HG02642 (cell line): ENCODE measurements at regions not wholly inside any gene's neighbourhood (a gene's known extent, or its start where the extent isn't known, plus 50 kb on each side); places are given as distances from the start of the nearest gene placed in this dataset.
"Not testable (repeated sequence)": the region's sequence is repeated elsewhere in the genome, so short reads cannot be mapped to it uniquely, and the experiment has no call there.

Experiments used
- ATAC-seq: cut with Tn5 transposase; IDR thresholded peaks from one replicate; pipeline ENCODE4 v1.9.1; 2021; ENCODE audit warnings: mild to moderate bottlenecking; ENCODE audit not compliant: unreplicated experiment, poor library complexity

GRCh38 chr21:6553505-6554376 lies 3967.6 kb upstream of the TPTE start:
- ATAC-seq = not testable (repeated sequence)

- ATAC-seq = not testable (repeated sequence)
Measured at GRCh38 chr21:6554377-6554864, 3967.0 kb upstream of the TPTE start.

DNA sequence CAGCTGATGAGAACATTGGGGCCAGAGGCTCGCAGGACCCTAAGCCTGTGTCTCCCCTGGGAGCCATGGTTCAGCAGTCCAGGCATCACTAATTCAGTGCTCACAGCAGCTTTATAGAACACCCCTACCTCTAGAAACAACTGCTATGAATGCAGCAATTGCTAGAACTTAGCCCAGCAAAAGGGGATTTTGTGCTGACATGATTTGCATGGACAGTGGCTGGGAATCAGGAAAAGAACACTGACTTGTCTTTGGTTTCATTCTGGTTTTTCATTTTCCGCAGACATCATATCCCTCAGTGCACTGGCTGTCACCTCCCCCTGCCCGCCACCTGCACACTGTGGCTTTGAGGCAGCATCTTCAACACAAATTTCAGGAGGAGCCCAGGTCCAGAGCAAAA lies 3964.9 kb upstream of the TPTE start:
- ATAC-seq = peak; percentile 64

DNA sequence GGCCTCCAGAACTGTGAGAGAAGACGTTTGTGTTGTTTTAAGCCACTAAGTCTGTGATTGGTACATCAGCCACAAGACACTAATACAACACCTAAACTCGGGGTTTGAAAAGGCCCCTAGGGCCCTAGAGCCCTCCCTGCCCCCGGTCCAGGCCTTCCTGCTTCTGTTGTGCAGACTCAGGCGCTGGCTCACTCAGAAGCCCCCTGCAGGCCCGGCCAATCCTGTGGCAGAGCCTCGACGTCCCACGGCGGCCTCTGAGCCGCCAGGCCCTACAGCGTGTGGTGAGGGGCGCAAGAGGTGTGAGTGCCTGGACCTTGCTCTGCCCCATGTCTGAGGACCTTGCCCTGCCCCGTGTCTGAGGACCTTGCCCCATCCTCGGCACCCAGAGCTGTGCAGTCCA lies 3964.0 kb upstream of the TPTE start:
- ATAC-seq = not testable (repeated sequence)

GRCh38 chr21:6561168-6561567 lies 3960.2 kb upstream of the TPTE start:
- ATAC-seq = not testable (repeated sequence)

- ATAC-seq = not testable (repeated sequence)
Measured at GRCh38 chr21:6561578-6561977, 3959.8 kb upstream of the TPTE start.

- ATAC-seq = not testable (repeated sequence)
Measured at GRCh38 chr21:6564543-6565166, 3956.7 kb upstream of the TPTE start.

DNA sequence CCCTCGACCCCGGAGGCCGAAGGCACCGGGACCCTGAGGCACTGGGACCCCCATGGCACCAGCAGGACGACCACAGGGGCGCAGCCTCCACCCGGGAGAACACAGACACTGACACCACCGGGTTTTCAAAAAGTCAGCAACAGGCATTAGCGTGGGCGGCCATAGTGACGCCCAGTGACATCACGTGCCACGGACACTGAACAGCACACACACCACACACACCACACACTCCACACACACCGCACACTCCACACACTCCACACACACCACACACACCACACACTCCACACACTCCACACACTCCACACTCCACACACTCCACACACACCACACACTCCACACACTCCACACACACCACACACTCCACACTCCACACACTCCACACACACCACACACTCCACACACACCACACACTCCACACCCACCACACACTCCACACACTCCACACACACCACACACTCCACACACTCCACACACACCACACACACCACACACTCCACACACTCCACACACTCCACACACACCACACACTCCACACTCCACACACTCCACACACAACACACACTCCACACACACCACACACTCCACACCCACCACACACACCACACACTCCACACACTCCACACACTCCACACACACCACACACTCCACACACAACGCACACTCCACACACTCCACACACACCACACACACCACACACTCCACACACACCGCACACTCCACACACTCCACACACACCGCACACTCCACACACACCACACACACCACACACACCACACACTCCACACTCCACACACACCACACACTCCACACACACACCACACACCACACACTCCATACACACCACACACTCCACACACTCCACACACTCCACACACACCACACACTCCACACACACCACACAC lies 3955.9 kb upstream of the TPTE start:
- not testable (repeated sequence) for ATAC-seq

- ATAC-seq = not testable (repeated sequence)
Measured at GRCh38 chr21:6567542-6567941, 3953.8 kb upstream of the TPTE start.

GRCh38 chr21:6569152-6569551 lies 3952.2 kb upstream of the TPTE start:
- ATAC-seq = peak; percentile 75

GRCh38 chr21:6569587-6570392 lies 3951.6 kb upstream of the TPTE start:
- peak; percentile 54 for ATAC-seq

DNA sequence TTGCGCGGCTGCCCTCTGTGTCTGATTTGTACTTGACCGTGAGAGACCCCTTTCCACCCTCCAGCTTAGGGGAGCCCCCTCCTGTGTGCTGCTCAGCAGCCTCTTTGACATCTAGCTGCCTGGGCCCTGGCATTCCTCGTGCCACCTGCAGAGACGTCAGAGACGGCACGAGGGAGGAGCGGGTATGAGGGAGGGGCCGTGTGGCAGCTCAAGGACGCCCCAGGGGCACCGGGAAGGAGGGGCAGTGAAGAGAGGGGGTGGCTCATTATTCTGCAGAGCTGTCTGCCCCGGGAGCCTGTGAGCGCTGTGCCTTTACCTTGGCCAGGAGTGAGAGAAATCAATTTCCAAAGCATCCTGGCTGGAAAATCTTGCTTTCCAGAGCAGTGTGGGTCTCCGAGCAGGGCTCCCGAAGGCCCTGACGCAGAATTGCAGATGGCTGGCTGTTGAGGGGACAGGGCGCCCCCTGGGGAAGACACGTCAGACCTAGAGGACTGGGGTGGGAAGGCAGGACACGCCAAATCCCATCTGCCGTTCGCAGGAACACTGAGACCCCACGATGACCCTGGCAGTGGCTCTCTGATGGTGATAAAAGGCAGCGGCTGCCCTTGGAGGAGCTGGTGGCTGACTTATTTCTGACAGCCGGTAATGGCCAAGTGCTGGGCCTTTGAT lies 3950.5 kb upstream of the TPTE start:
- not testable (repeated sequence) for ATAC-seq

DNA sequence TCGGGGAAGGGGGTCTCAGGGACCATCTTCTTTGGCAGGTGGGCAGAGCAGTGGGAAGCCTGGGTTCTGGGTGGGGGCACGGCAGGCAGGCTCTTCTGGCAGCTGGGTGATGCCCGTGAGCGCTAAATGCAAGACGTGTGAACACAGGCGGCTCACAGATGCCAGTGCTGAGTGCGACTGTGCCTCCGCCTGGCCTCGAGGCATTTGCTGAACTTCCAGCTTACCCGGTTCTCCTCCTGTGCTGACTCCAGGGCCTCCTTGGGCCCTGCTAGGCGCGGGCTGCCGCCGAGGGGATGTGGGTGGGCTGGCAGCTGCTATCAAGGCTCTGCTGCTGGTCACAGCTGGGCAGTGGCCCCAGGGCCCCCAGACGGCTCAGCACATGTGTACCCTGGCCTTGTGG lies 3947.8 kb upstream of the TPTE start:
- not testable (repeated sequence) for ATAC-seq

DNA sequence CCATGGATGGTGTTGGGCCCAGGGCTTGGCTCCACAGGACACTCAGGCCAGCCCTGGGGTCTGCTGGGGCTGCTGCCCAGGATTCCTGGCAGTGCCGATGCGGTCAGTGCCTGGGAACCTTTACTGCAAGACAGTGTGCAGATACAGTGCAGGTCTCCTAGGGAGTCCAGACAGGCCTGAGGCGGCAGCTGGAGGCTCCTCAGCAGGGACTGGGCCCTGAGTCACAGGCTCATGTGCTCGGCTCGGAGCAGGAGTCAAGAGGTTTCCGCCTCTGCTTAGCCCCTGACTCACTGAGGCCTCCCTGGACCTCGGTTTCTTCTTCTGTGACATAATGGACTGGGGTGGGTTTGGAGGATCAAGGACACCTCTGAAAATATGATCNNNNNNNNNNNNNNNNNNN lies 3941.6 kb upstream of the TPTE start:
- not testable (repeated sequence) for ATAC-seq
